HEK293T (cell line): ENCODE measurements at regions not wholly inside any gene's neighbourhood (a gene's known extent, or its start where the extent isn't known, plus 50 kb on each side); places are given as distances from the start of the nearest gene placed in this dataset.

Experiments
- ARNT ChIP-seq: fragments of 450-650 bp; IDR thresholded peaks from 2 replicates; pipeline ENCODE4 v1.6.1; 2017; ENCODE audit warnings: mild to moderate bottlenecking
- CTBP1 ChIP-seq: fragments of 450-650 bp; IDR thresholded peaks from 2 replicates; pipeline ENCODE4 v1.6.1; 2016; ENCODE audit warnings: borderline replicate concordance
- FOXM1 ChIP-seq: fragments of 450-650 bp; IDR thresholded peaks from 2 replicates; pipeline ENCODE4 v1.6.1; 2017; ENCODE audit warnings: mild to moderate bottlenecking, borderline replicate concordance
- LEF1 ChIP-seq: fragments of 450-650 bp; IDR thresholded peaks from 2 replicates; pipeline ENCODE4 v1.6.1; 2017; ENCODE audit warnings: mild to moderate bottlenecking, borderline replicate concordance
- NFRKB ChIP-seq: fragments of 450-650 bp; IDR thresholded peaks from 2 replicates; pipeline ENCODE4 v1.6.1; 2016; ENCODE audit warnings: mild to moderate bottlenecking, moderate library complexity
- PKNOX1 ChIP-seq: fragments of 450-650 bp; IDR thresholded peaks from 2 replicates; pipeline ENCODE4 v1.6.1; 2016
- SP1 ChIP-seq: fragments of 450-650 bp; IDR thresholded peaks from 2 replicates; pipeline ENCODE4 v1.6.1; 2017
- ZNF384 ChIP-seq: fragments of 450-650 bp; IDR thresholded peaks from 2 replicates; pipeline ENCODE4 v1.6.1; 2016

- TF ChIP-seq ARNT = no peak
- TF ChIP-seq CTBP1 = no peak
- no peak for TF ChIP-seq SP1
- TF ChIP-seq FOXM1 = no peak
- TF ChIP-seq ZNF384 = no peak
- TF ChIP-seq PKNOX1 = no peak
- no peak for TF ChIP-seq NFRKB
- no peak for TF ChIP-seq LEF1
Observed at GRCh38 chr6:119612176-119612891, 262.8 kb upstream of the MAN1A1 start.
